ENCODE measurements at regions not wholly inside any gene's neighbourhood (a gene's known extent, or its start where the extent isn't known, plus 50 kb on each side); places are given as distances from the start of the nearest gene placed in this dataset.

GRCh38 chr1:221868593-221869303, 126.9 kb upstream of the DUSP10 start:
- Mint-ChIP-seq H3K4me3 (no peak overlapping the region), H3K36me3 (ENCODE audit: low read depth) (no peaks in the 10 kb centered on the region), H3K9me3 (no peaks in the 10 kb centered on the region), H3K27ac (no peak overlapping the region), H3K4me1 (peaks cover 10% of the 10 kb centered on the region), H3K27me3 (ENCODE audit: insufficient read depth) (no peaks in the 10 kb centered on the region)
- Histone ChIP-seq H3K9ac (ENCODE audit: extremely low read depth, low read length, poor library complexity, severe bottlenecking) (no peak overlapping the region), H3K4me3 (ENCODE audit: low read length) (no peak overlapping the region), H3K36me3 (ENCODE audit: control insufficient read depth, insufficient read depth, low read length) (no peaks in the 10 kb centered on the region), H3K4me1 (ENCODE audit: control insufficient read depth, insufficient read depth, low read length) (no peaks in the 10 kb centered on the region), H3K27ac (ENCODE audit: low read depth, low read length) (no peak overlapping the region), H3K27me3 (ENCODE audit: control insufficient read depth, insufficient read depth, low read length, poor library complexity, severe bottlenecking) (no peaks in the 10 kb centered on the region), H3K9me3 (ENCODE audit: control insufficient read depth, low read length) (no peaks in the 10 kb centered on the region)
- TF ChIP-seq, protein P1, sequence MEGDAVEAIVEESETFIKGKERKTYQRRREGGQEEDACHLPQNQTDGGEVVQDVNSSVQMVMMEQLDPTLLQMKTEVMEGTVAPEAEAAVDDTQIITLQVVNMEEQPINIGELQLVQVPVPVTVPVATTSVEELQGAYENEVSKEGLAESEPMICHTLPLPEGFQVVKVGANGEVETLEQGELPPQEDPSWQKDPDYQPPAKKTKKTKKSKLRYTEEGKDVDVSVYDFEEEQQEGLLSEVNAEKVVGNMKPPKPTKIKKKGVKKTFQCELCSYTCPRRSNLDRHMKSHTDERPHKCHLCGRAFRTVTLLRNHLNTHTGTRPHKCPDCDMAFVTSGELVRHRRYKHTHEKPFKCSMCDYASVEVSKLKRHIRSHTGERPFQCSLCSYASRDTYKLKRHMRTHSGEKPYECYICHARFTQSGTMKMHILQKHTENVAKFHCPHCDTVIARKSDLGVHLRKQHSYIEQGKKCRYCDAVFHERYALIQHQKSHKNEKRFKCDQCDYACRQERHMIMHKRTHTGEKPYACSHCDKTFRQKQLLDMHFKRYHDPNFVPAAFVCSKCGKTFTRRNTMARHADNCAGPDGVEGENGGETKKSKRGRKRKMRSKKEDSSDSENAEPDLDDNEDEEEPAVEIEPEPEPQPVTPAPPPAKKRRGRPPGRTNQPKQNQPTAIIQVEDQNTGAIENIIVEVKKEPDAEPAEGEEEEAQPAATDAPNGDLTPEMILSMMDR (conservative IDR thresholded peaks at IDR 0.05): no peak
- 40 to 77% methylated on average over 1 to 3 of the region's 3 CpGs for WGBS, 2 experiments (ENCODE audit: insufficient coverage in 1 of 2, insufficient read length in 1 of 2)
- DNase-seq: no peak

DNA sequence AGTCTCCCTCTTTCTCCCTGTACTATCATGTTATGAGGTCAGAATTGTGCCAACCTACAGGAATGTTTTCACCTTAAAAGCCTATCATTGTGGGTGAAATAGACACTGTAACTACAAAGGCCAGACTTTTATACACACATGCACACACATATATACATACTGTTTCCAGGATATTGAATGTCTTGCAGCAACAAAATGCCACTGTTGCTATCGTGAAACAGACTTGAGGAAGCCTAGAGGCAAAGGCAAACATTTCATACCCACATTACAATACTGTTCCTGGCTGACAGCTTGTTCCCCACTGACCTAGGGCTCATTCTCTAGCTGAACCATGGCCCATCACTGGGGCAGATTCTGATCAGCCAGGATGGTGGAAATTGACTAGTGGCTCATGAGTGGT, 125.1 kb upstream of the DUSP10 start:
- Histone ChIP-seq H3K27me3 (ENCODE audit: control insufficient read depth, insufficient read depth, low read length, poor library complexity, severe bottlenecking) (no peaks in the 10 kb centered on the region), H3K4me3 (ENCODE audit: low read length) (no peak overlapping the region), H3K36me3 (ENCODE audit: control insufficient read depth, insufficient read depth, low read length) (no peaks in the 10 kb centered on the region), H3K9ac (ENCODE audit: extremely low read depth, low read length, poor library complexity, severe bottlenecking) (no peak overlapping the region), H3K4me1 (ENCODE audit: control insufficient read depth, insufficient read depth, low read length) (no peaks in the 10 kb centered on the region), H3K9me3 (ENCODE audit: control insufficient read depth, low read length) (no peaks in the 10 kb centered on the region), H3K27ac (ENCODE audit: low read depth, low read length) (no peak overlapping the region)
- H3K36me3 Mint-ChIP-seq (ENCODE audit: low read depth): no peaks in the 10 kb centered on the region
- no peak for DNase-seq
- TF ChIP-seq, protein P1 (conservative IDR thresholded peaks at IDR 0.05): no peak
- no peak overlapping the region for H3K27ac Mint-ChIP-seq
- no peak overlapping the region for H3K4me3 Mint-ChIP-seq
- H3K4me1 Mint-ChIP-seq: peaks cover 2% of the 10 kb centered on the region
- H3K9me3 Mint-ChIP-seq: no peaks in the 10 kb centered on the region
- no peaks in the 10 kb centered on the region for H3K27me3 Mint-ChIP-seq (ENCODE audit: insufficient read depth)
- 75 to 97% methylated on average over 1 of the region's 1 CpG for WGBS, 2 experiments (ENCODE audit: insufficient coverage in 1 of 2, insufficient read length in 1 of 2)

GRCh38 chr1:221865808-221866207, 123.9 kb upstream of the DUSP10 start:
- Mint-ChIP-seq H3K27ac (no peak overlapping the region), H3K36me3 (ENCODE audit: low read depth) (no peaks in the 10 kb centered on the region), H3K4me3 (no peak overlapping the region), H3K27me3 (ENCODE audit: insufficient read depth) (no peaks in the 10 kb centered on the region), H3K9me3 (no peaks in the 10 kb centered on the region), H3K4me1 (peaks cover 5% of the 10 kb centered on the region)
- no peaks in the 10 kb centered on the region for H3K4me1 ChIP-seq (ENCODE audit: control insufficient read depth, insufficient read depth, low read length)
- no peak overlapping the region for H3K27ac ChIP-seq (ENCODE audit: low read depth, low read length)
- H3K9ac ChIP-seq (ENCODE audit: extremely low read depth, low read length, poor library complexity, severe bottlenecking): no peak overlapping the region
- TF ChIP-seq, protein P1 (conservative IDR thresholded peaks at IDR 0.05): no peak
- no peaks in the 10 kb centered on the region for H3K9me3 ChIP-seq (ENCODE audit: control insufficient read depth, low read length)
- H3K36me3 ChIP-seq (ENCODE audit: control insufficient read depth, insufficient read depth, low read length): no peaks in the 10 kb centered on the region
- H3K4me3 ChIP-seq (ENCODE audit: low read length): no peak overlapping the region
- DNase-seq: no peak
- no peaks in the 10 kb centered on the region for H3K27me3 ChIP-seq (ENCODE audit: control insufficient read depth, insufficient read depth, low read length, poor library complexity, severe bottlenecking)
- 94 to 96% methylated on average over 4 of the region's 4 CpGs for WGBS, 2 experiments (ENCODE audit: insufficient coverage in 1 of 2, insufficient read length in 1 of 2)
